K562 (cell line): ENCODE measurements at regions not wholly inside any gene's neighbourhood (a gene's known extent, or its start where the extent isn't known, plus 50 kb on each side); places are given as distances from the start of the nearest gene placed in this dataset.

Experiments used
- BRF2 ChIP-seq: IDR thresholded peaks from 3 replicates; pipeline ENCODE4 v1.6.1; 2011; ENCODE audit warnings: borderline replicate concordance, mild to moderate bottlenecking; ENCODE audit not compliant: insufficient read length, insufficient read depth
- CTCF ChIP-seq, 3 experiments: IDR thresholded peaks in 2 of 3; conservative IDR thresholded peaks in 1 of 3; 2 replicates each; pipeline ENCODE4 v1.5.1; 2011 to 2012; ENCODE audit warnings: low read length in 3 of 3, mild to moderate bottlenecking in 3 of 3, control low read depth in 2 of 3, improper control_type of control experiment in 1 of 3, inconsistent platforms in 1 of 3, low read depth in 1 of 3, mixed read lengths in 1 of 3, moderate library complexity in 1 of 3; ENCODE audit not compliant: insufficient read depth in 2 of 3
- GTF2B ChIP-seq: IDR thresholded peaks from 2 replicates; pipeline ENCODE4 v1.6.1; 2011; ENCODE audit not compliant: insufficient read length; ENCODE audit errors: extremely low read depth
- POLR2A ChIP-seq: fragments of 450-650 bp; conservative IDR thresholded peaks from 2 replicates; pipeline ENCODE4 v1.6.1; 2016
- RCOR1 ChIP-seq, 2 experiments: IDR thresholded peaks; 2 replicates each; pipeline ENCODE4 v1.6.1; 2012; ENCODE audit warnings: low read depth in 2 of 2, low read length in 2 of 2, borderline replicate concordance in 1 of 2, improper control_type of control experiment in 1 of 2
- REST ChIP-seq, 2 experiments: fragments of 450-650 bp; formaldehyde crosslinking in 1 of 2; IDR thresholded peaks; 2 replicates each; pipeline versions ENCODE4 v1.4.0 to v1.6.1; 2014 to 2020; ENCODE audit warnings: mild to moderate bottlenecking in 2 of 2, borderline replicate concordance in 1 of 2, low read depth in 1 of 2

GRCh38 chr18:28541276-28541930 lies 364.5 kb upstream of the CDH2 start:
- TF ChIP-seq REST (IDR thresholded peaks at IDR 0.05; ENCODE audit: borderline replicate concordance), result no peak
- TF ChIP-seq REST (CRISPR knock-in tag; IDR thresholded peaks at IDR 0.05; ENCODE audit: low read depth), result no peak
- TF ChIP-seq RCOR1 (IDR thresholded peaks at IDR 0.05; ENCODE audit: borderline replicate concordance in 1 of 2, low read depth in 2 of 2, low read length in 2 of 2), result no peak
- no peak for TF ChIP-seq POLR2A
- TF ChIP-seq CTCF (IDR thresholded peaks at IDR 0.05 in 2 of 3, conservative IDR thresholded peaks at IDR 0.05 in 1 of 3; ENCODE audit: insufficient read depth in 2 of 3, low read depth in 1 of 3, low read length in 3 of 3), result no peak
- no peak for TF ChIP-seq GTF2B
- TF ChIP-seq BRF2, result no peak
